RCC 7860 (cell line): ENCODE measurements at regions not wholly inside any gene's neighbourhood (a gene's known extent, or its start where the extent isn't known, plus 50 kb on each side); places are given as distances from the start of the nearest gene placed in this dataset.
"Not testable (repeated sequence)": the region's sequence is repeated elsewhere in the genome, so short reads cannot be mapped to it uniquely, and the experiment has no call there.

ENCODE experiments used
- DNase-seq: peaks from one replicate; pipeline ENCODE4 v3.0.0-alpha.2; 2015; ENCODE audit warnings: low spot score
- FAIRE-seq: peaks from 2 replicates; lab custom pipeline; 2012; peaks lifted over from hg19 to GRCh38; lab: Jason Lieb, UNC

- no peak for FAIRE-seq
- DNase-seq: no peak
Observed at GRCh38 chr7:124643311-124643811, 122.2 kb downstream of the GPR37 start.

- FAIRE-seq (no peak), DNase-seq (no peak)
Observed at GRCh38 chr7:124635416-124635815, 130.2 kb downstream of the GPR37 start.

GRCh38 chr7:124633740-124634139 lies 131.9 kb downstream of the GPR37 start:
- FAIRE-seq (no peak), DNase-seq (no peak)

- FAIRE-seq (no peak), DNase-seq (no peak)
Observed at GRCh38 chr7:124630395-124630794, 135.2 kb downstream of the GPR37 start.

- FAIRE-seq: no peak
- no peak for DNase-seq
Observed at GRCh38 chr7:124618871-124619270, 146.7 kb downstream of the GPR37 start.

GRCh38 chr7:124618051-124618450 lies 147.5 kb downstream of the GPR37 start:
- FAIRE-seq, DNase-seq: not testable (repeated sequence)

GRCh38 chr7:124603066-124603465 lies 162.5 kb downstream of the GPR37 start:
- DNase-seq: no peak

GRCh38 chr7:124597509-124597908 lies 168.1 kb downstream of the GPR37 start:
- DNase-seq (no peak), FAIRE-seq (no peak)

More at GRCh38 chr7:124603066-124603465, 162.5 kb downstream of the GPR37 start:
- FAIRE-seq: no peak

- no peak for DNase-seq
Observed at GRCh38 chr7:124596881-124597280, 168.7 kb downstream of the GPR37 start.

GRCh38 chr7:124590814-124591213 lies 174.8 kb downstream of the GPR37 start:
- FAIRE-seq: no peak

More at GRCh38 chr7:124596881-124597280, 168.7 kb downstream of the GPR37 start:
- FAIRE-seq: no peak

GRCh38 chr7:124577256-124577655 lies 188.3 kb downstream of the GPR37 start:
- DNase-seq: no peak
- FAIRE-seq: no peak

More at GRCh38 chr7:124590814-124591213, 174.8 kb downstream of the GPR37 start:
- DNase-seq: no peak

GRCh38 chr7:124575176-124575575 lies 190.4 kb downstream of the GPR37 start:
- no peak for DNase-seq
- FAIRE-seq: no peak

- FAIRE-seq (no peak), DNase-seq (no peak)
Observed at GRCh38 chr7:124570558-124570957, 195.0 kb downstream of the GPR37 start.

- FAIRE-seq: no peak
Observed at GRCh38 chr7:124566583-124566982, 199.0 kb downstream of the GPR37 start.

GRCh38 chr7:124557587-124557986 lies 208.0 kb downstream of the GPR37 start:
- FAIRE-seq (no peak), DNase-seq (no peak)

More at GRCh38 chr7:124566583-124566982, 199.0 kb downstream of the GPR37 start:
- DNase-seq: no peak

GRCh38 chr7:124557101-124557500 lies 208.5 kb downstream of the GPR37 start:
- FAIRE-seq (no peak), DNase-seq (no peak)

- no peak for FAIRE-seq
- DNase-seq: no peak
Observed at GRCh38 chr7:124553502-124553901, 212.1 kb downstream of the GPR37 start.

GRCh38 chr7:124552217-124552616 lies 213.4 kb downstream of the GPR37 start:
- DNase-seq (no peak), FAIRE-seq (no peak)

GRCh38 chr7:124550036-124550435 lies 215.6 kb downstream of the GPR37 start:
- DNase-seq (no peak), FAIRE-seq (no peak)

GRCh38 chr7:124542476-124542875 lies 223.1 kb downstream of the GPR37 start:
- no peak for DNase-seq
- no peak for FAIRE-seq

- FAIRE-seq: no peak
- no peak for DNase-seq
Observed at GRCh38 chr7:124536156-124536762, 229.3 kb downstream of the GPR37 start.

- DNase-seq: no peak
- no peak for FAIRE-seq
Observed at GRCh38 chr7:124532166-124532565, 233.4 kb downstream of the GPR37 start.

GRCh38 chr7:124516911-124517310 lies 248.7 kb downstream of the GPR37 start:
- FAIRE-seq (no peak), DNase-seq (no peak)
